Medulla oblongata (tissue), 1 donor: ENCODE measurements at regions not wholly inside any gene's neighbourhood (a gene's known extent, or its start where the extent isn't known, plus 50 kb on each side); places are given as distances from the start of the nearest gene placed in this dataset.

Experiments used
- DNase-seq: peaks from one replicate; pipeline ENCODE4 v3.0.0-alpha.2; 2015; ENCODE audit errors: extremely low spot score

- no peak for DNase-seq
These were observed 592.3 kb downstream of the EPHA7 start for GRCh38 chr6:92827104-92827503.

GRCh38 chr6:92826633-92827032 lies 592.7 kb downstream of the EPHA7 start:
- no peak for DNase-seq

DNA sequence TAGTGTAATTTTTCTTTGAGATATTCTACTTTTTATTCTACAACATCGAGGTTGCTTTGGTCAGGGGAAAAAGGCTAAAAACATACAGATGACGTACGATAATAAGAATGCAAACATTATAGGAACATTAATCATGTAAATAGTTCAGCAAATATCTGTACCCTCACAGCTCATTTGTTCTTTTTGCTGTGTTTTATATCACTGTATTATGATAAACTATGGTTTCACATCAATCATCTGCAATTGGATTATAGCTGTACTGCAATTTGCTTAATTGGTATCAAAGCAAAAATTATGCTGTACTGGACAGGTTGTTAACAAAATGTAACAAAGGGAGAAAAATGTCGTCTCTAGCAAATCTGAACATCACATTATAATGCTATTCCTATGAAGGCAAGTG lies 597.1 kb downstream of the EPHA7 start:
- DNase-seq: no peak

- DNase-seq: no peak
These were observed 598.8 kb downstream of the EPHA7 start for GRCh38 chr6:92820601-92821000.

- peak; percentile 7 for DNase-seq
These were observed 608.4 kb downstream of the EPHA7 start for GRCh38 chr6:92810913-92811312.

- no peak for DNase-seq
These were observed 613.1 kb downstream of the EPHA7 start for GRCh38 chr6:92806254-92806653.

- DNase-seq: no peak
These were observed 628.0 kb downstream of the EPHA7 start for GRCh38 chr6:92791403-92791802.

GRCh38 chr6:92790381-92790780 lies 629.0 kb downstream of the EPHA7 start:
- DNase-seq: no peak

- no peak for DNase-seq
These were observed 635.1 kb downstream of the EPHA7 start for GRCh38 chr6:92784235-92784634.

DNA sequence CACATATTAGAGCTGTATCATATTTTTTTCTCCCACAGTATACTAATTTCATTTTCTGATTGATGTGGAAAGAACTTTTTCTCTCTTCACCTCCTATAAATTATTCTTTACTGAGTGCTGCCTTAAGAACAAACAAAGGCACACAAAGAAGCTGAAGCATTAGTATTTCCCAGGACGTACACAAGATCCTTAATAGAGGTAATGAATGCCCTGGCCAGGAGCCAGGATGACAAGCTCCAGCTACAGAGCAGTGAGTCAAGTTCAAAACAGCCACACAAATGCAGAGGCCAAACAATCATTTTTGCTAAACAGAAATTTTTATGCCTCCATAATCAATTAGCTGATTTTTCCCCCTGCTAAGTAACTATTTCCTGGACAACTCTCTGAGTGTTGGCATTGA lies 639.6 kb downstream of the EPHA7 start:
- peak; percentile 17 for DNase-seq

GRCh38 chr6:92777146-92777740 lies 642.1 kb downstream of the EPHA7 start:
- DNase-seq: peak; percentile 48

DNA sequence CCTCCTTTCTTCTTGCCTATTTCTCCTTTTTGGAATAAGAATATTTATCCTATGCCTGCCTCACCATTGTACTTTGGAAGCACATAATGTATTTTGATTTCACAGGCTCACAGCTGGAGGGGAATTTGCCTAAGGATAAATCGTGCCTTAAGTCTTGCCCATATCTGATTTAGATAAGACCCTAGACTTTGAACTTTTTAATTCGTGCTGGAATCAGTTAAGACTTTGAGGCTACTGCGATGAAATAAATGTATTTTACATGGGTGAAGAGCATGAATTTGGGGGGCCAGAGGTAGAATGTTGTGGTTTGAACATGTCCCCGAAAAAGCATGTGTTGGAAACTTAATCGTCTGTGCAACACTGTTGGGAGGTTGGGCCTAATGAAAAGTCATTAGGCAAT lies 648.8 kb downstream of the EPHA7 start:
- no peak for DNase-seq

GRCh38 chr6:92767101-92767500 lies 652.3 kb downstream of the EPHA7 start:
- no peak for DNase-seq

- DNase-seq: no peak
These were observed 655.7 kb downstream of the EPHA7 start for GRCh38 chr6:92763680-92764079.

GRCh38 chr6:92763274-92763584 lies 656.1 kb downstream of the EPHA7 start:
- DNase-seq: no peak

DNA sequence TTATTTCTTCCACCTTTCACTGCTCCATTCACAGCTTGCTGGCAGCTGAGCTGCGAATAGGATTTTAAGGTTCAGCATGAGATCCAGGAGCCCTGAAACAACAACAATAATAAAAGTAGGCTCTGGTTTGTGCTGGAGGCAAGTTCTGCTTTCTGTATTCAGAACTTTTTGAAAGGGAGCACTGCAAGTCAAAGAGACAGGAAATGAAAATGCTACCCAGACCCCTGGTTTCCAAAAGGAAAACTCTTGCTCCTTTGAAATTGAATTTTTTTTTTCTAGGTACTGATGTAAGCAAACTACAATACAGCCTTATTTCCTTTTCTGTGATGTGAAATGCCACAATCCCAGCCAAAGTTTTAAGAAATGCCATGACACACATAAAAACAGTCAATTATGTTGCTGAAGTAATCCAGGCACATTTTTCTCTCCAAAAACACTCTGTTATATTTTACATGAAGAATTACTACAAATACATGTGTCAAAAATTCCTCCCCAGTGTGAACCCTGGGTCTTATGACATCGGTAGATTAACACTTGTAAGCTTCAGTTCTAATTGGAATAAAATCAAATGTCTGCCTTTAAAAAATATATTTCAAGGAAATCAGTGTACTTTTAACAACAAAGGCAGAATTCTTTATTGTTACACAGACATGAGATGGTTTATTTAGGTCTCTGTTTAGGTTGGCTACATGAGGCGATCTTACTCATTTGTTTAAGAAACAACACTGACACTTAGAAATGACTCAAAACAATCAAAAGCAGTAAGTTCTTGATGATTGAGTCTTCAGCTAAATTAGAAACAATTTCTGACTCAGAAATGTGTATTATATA lies 656.7 kb downstream of the EPHA7 start:
- DNase-seq: no peak

DNA sequence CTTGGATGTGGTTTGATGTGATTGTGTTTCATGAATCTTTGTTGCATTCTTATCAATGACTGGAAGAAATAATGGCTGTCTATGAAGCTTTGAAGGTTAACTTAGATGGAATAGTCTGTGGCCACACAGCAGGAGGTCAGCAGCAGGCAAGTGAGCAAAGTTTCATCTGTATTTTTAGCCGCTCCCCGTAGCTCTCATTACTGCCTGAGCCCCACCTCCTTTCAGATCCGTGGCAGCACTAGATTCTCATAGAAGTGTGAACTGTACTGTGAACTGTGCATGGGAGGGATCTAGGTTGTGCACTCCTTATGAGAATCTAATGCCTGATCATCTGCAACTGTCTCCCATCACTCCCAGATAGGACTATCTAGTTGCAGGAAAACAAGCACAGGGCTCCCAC lies 660.2 kb downstream of the EPHA7 start:
- DNase-seq: no peak

DNA sequence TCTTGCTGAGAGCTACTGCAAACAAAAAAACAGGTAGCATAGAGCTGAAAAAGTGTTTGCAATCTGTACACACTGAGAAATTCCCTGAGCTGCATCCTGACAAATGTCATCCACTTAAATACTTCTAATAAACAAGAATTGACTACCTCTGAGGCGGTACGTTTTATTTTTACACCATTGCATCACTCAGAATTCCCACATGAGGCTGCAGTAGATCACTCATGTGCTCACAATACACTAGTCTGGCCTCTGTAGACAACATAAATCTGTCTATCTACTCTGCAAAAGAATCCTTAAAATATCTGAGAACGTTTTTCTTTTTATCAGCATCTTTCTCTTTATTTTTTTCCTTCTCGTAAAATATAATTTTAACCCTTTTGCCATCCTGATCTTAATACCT lies 661.4 kb downstream of the EPHA7 start:
- no peak for DNase-seq

DNA sequence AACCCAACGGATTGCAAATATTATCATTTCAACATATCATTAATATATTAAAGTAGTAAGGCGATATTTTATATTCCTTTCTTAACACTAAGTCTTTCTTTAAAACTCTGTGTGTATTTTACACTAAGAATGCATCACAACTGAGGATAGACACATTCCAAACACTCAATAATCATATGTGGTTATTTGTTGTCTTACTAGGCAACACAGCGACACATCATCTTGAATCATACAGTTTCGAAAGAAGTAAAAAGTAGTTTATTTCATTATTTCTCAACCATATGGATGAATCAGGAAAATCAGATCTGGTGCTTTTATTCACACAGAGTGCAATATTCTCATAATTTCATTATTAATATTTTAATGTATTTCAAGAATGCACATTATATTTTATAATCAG lies 662.4 kb downstream of the EPHA7 start:
- no peak for DNase-seq

DNA sequence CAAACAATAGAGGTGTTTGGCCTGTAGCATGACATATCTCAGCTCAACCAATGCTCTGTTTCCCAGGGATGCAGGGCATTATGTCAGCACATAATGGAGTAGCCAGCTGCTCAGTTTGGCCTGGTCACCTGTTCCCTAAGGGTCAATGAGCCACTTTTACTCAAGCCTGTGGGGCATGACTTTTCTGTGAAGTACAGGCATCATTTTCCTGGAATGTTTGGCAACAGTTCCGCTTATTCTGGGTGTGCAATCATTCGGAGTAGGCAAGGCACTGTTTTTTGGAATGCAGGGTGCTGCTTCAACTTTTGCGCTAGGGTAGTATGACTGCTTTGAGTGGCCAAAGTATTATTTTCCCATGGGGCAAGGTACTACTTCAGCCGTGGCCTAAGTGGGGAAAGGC lies 665.4 kb downstream of the EPHA7 start:
- no peak for DNase-seq

DNA sequence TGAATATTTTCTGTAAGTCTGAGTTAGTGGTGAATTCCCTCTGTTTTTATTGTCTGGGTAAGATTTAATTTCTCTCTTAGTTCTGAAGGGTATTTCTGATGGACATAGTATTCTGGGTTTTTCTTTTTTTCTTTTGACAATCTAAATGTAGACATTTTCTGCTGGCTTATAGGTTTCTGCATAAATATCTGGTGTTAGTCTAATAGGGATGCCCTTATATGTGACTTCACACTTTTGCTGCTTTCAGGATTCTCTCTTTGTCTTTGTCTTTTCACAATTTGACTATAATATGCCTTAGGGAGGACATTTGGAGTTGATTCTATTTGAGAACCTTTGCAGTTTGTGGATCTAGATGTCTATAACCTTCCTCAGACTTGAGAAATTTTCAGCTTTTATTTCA lies 667.2 kb downstream of the EPHA7 start:
- DNase-seq: no peak

DNA sequence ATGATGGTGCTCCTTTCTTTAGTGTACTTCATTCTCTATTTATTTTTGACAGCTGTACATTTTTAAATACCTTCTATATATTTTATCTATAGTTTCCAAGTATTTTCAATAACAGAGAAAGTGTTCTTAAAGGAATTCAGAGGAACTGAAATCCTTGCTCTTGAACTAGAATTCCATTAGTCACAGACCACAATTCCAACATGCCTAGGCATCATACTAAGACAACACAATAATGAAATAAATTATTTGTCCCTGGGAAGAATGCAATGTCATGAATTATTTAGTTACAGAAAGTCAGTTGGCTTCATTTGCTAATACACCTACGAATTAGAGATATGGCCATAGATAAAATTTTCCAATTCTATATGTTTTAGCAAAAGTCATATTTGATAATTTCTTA lies 671.2 kb downstream of the EPHA7 start:
- no peak for DNase-seq

DNA sequence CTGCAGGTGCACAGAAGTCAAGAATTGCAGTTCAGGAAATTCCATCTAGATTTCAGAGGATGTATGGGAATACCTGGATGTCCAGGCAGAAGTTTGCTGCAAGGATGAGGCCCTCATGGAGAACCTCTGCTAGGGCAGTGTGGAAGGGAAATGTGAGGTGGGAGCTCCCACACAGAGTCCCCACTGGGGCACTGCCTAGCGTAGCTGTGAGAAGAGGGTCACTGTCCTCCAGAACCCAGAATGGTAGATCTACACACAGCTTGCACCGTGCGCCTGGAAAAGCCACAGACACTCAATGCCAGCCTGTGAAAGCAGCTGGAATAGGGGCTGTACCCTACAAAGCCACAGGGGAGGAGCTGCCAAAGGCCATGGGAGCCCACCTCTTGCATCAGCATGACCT lies 681.4 kb downstream of the EPHA7 start:
- DNase-seq: no peak

- no peak for DNase-seq
These were observed 695.9 kb downstream of the EPHA7 start for GRCh38 chr6:92723390-92723931.
